Heart left ventricle (tissue), 13 donors: ENCODE measurements at regions not wholly inside any gene's neighbourhood (a gene's known extent, or its start where the extent isn't known, plus 50 kb on each side); places are given as distances from the start of the nearest gene placed in this dataset.

Experiments
- POLR2A ChIP-seq, 2 donors: fragments of 450-650 bp; IDR thresholded peaks; one replicate each; pipeline ENCODE4 v1.6.1; 2017; ENCODE audit warnings: antibody characterized with exemption in 2 of 2, mild to moderate bottlenecking in 2 of 2, moderate library complexity in 2 of 2
- TF ChIP-seq, protein P1 (sequence below), 12 donors: fragments of 200-600 bp; sonication (generic) in 4 of 12; IDR thresholded peaks; one replicate each; pipeline versions ENCODE4 v1.5.0 to v1.8.0; 2018 to 2022; ENCODE audit warnings: antibody characterized with exemption in 12 of 12, mild to moderate bottlenecking in 5 of 12
- donor health status: ischemic (EF 13 %, LVEDD 7.1; RV severe dilation, severe dysfunction).
- donor health status: DM: no; HTN: yes; CAD: no.
- donor health status: DM: no; HTN: no; CAD: no.
- donor health status: ischemic (EF 25% LVEDD 6.9; RV normal size, moderate dysfunction).
- donor health status: ischemic (EF 25% LVEDD 5.7; RV mildly dilated, moderate dysfunction).
- donor health status: ischemic (EF 35%, LVEDD 5.7; RV mildly dilated, moderate dysfunction).
- donor health status: nonischemic (EF 11% LVEDD 7.7; RV severe dilation, severe dysfunction).
- donor health status: DM: yes; HTN: yes; CAD: no.
- donor health status: PGD.
- donor health status: ischemic (EF 29% LVEDD 5.4; RV normal size, mild dysfunction).
- donor health status: nonischemic (EF 23%, LVEDD 6.1; RV moderate dilation, normal function).

DNA sequence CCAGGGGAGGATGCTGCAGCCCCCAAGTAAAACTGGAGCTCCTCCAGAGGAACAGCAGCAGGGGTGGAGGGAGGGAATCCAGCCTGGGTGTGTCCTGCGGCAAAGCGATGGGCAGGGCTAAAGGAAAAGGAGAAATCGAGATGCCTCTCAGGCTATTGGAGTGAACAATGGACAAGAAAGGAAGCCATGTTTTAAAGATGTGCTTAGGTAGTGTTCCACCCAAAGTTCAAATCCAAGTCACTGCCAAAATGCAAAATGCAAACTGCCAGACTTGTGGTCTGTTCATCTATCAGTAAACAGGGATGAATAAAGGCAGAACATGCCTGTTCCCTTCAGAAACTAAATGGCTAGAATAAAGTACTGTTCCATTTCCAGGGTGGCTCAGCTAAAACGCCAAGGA, 197.5 kb upstream of the NSMCE3 start:
- TF ChIP-seq POLR2A (IDR thresholded peaks at IDR 0.05): no peak
- TF ChIP-seq, protein P1, sequence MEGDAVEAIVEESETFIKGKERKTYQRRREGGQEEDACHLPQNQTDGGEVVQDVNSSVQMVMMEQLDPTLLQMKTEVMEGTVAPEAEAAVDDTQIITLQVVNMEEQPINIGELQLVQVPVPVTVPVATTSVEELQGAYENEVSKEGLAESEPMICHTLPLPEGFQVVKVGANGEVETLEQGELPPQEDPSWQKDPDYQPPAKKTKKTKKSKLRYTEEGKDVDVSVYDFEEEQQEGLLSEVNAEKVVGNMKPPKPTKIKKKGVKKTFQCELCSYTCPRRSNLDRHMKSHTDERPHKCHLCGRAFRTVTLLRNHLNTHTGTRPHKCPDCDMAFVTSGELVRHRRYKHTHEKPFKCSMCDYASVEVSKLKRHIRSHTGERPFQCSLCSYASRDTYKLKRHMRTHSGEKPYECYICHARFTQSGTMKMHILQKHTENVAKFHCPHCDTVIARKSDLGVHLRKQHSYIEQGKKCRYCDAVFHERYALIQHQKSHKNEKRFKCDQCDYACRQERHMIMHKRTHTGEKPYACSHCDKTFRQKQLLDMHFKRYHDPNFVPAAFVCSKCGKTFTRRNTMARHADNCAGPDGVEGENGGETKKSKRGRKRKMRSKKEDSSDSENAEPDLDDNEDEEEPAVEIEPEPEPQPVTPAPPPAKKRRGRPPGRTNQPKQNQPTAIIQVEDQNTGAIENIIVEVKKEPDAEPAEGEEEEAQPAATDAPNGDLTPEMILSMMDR (IDR thresholded peaks at IDR 0.05): no peak
